Gastrocnemius medialis (tissue), 4 donors: ENCODE measurements at regions not wholly inside any gene's neighbourhood (a gene's known extent, or its start where the extent isn't known, plus 50 kb on each side); places are given as distances from the start of the nearest gene placed in this dataset.

Experiments
- ATAC-seq, 2 donors: fragments of 150-250 bp; one replicate each; pipeline ENCODE4 v1.9.1; 2016
- DNase-seq, 2 donors: peaks; one replicate each; pipeline ENCODE4 v3.0.0-alpha.2; 2019
- H3K27ac ChIP-seq, 4 donors: fragments of 200-600 bp; sonication (generic); 1 replicate in 1 of 4; 2 replicates in 3 of 4; pipeline ENCODE4 v1.5.1; 2016 to 2018; ENCODE audit warnings: mild to moderate bottlenecking in 2 of 4, moderate library complexity in 1 of 4
- H3K27me3 ChIP-seq, 3 donors: fragments of 200-600 bp; sonication (generic) in 2 of 3; 1 replicate in 1 of 3; 2 replicates in 2 of 3; pipeline versions ENCODE4 v1.5.1 to v1.6.0; 2016 to 2019; ENCODE audit warnings: mild to moderate bottlenecking in 1 of 3, moderate library complexity in 1 of 3
- H3K36me3 ChIP-seq, 2 donors: fragments of 200-600 bp; sonication (generic) in 1 of 2; one replicate each; pipeline ENCODE4 v1.5.1; 2017 to 2018
- H3K4me1 ChIP-seq, 2 donors: fragments of 200-600 bp; sonication (generic) in 1 of 2; one replicate each; pipeline ENCODE4 v1.5.1; 2016 to 2017; ENCODE audit warnings: mild to moderate bottlenecking in 2 of 2
- H3K4me3 ChIP-seq, 4 donors: fragments of 200-600 bp; sonication (generic) in 3 of 4; 1 replicate in 1 of 4; 2 replicates in 3 of 4; pipeline ENCODE4 v1.5.1; 2016 to 2019; ENCODE audit warnings: mild to moderate bottlenecking in 2 of 4
- H3K9me3 ChIP-seq, 3 donors: fragments of 200-600 bp; sonication (generic) in 2 of 3; 1 replicate in 1 of 3; 2 replicates in 2 of 3; pipeline ENCODE4 v1.5.1; 2016 to 2019
- POLR2A ChIP-seq, 2 donors: fragments of 450-650 bp; IDR thresholded peaks; one replicate each; pipeline ENCODE4 v1.6.1; 2017; ENCODE audit warnings: antibody characterized with exemption in 2 of 2, mild to moderate bottlenecking in 2 of 2, moderate library complexity in 2 of 2
- in situ Hi-C, 4 donors: fragments of 200-750 bp; cut with MboI; loops; one replicate each; pipeline versions ENCODE4 v1.15.0 to v1.8.0; 2017; ENCODE audit warnings: low sequenced_read_pairs in 4 of 4
- intact Hi-C: fragments of 100-400 bp; cut with DNase I; formaldehyde crosslinking; loops from one replicate; pipeline ENCODE4 v1.15.1; 2023; ENCODE audit warnings: low total_unique reads
- TF ChIP-seq, protein P1 (sequence below), 5 experiments: fragments of 450-650 bp in 3 of 5; fragments of 200-600 bp in 2 of 5; sonication (generic) in 2 of 5; IDR thresholded peaks in 4 of 5; conservative IDR thresholded peaks in 1 of 5; 1 replicate in 4 of 5; 2 replicates in 1 of 5; pipeline ENCODE4 v1.5.1; 2016 to 2019; ENCODE audit warnings: antibody characterized with exemption in 5 of 5, mild to moderate bottlenecking in 3 of 5, moderate library complexity in 3 of 5

- Histone ChIP-seq H3K27me3 (no peaks in the 10 kb centered on the region), H3K4me3 (no peak overlapping the region), H3K36me3 (no peaks in the 10 kb centered on the region), H3K9me3 (no peaks in the 10 kb centered on the region), H3K27ac (no peak overlapping the region), H3K4me1 (no peaks in the 10 kb centered on the region)
- no peak for ATAC-seq
- intact Hi-C loops (no loop called here), in situ Hi-C loops (no loop called here)
- no peak for DNase-seq
- TF ChIP-seq, protein P1, sequence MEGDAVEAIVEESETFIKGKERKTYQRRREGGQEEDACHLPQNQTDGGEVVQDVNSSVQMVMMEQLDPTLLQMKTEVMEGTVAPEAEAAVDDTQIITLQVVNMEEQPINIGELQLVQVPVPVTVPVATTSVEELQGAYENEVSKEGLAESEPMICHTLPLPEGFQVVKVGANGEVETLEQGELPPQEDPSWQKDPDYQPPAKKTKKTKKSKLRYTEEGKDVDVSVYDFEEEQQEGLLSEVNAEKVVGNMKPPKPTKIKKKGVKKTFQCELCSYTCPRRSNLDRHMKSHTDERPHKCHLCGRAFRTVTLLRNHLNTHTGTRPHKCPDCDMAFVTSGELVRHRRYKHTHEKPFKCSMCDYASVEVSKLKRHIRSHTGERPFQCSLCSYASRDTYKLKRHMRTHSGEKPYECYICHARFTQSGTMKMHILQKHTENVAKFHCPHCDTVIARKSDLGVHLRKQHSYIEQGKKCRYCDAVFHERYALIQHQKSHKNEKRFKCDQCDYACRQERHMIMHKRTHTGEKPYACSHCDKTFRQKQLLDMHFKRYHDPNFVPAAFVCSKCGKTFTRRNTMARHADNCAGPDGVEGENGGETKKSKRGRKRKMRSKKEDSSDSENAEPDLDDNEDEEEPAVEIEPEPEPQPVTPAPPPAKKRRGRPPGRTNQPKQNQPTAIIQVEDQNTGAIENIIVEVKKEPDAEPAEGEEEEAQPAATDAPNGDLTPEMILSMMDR (IDR thresholded peaks at IDR 0.05 in 4 of 5, conservative IDR thresholded peaks at IDR 0.05 in 1 of 5) = no peak
Observed at GRCh38 chrX:87901060-87901459, 383.5 kb downstream of the KLHL4 start.

- H3K4me1 ChIP-seq = no peaks in the 10 kb centered on the region
- peaks cover 0 to 2% (median 0%) of the 10 kb centered on the region in 3 donors for H3K9me3 ChIP-seq
- H3K36me3 ChIP-seq = no peaks in the 10 kb centered on the region
- TF ChIP-seq, protein P1 (IDR thresholded peaks at IDR 0.05 in 4 of 5, conservative IDR thresholded peaks at IDR 0.05 in 1 of 5) = no peak
- TF ChIP-seq POLR2A (IDR thresholded peaks at IDR 0.05) = no peak
- in situ Hi-C loops (no loop called here), intact Hi-C loops (no loop called here)
- H3K4me3 ChIP-seq = no peak overlapping the region
- H3K27ac ChIP-seq = no peak overlapping the region
- DNase-seq = no peak
- no peak for ATAC-seq
- no peaks in the 10 kb centered on the region for H3K27me3 ChIP-seq
Observed at GRCh38 chrX:87914726-87915125, 397.1 kb downstream of the KLHL4 start.

GRCh38 chrX:87924619-87925018, 407.0 kb downstream of the KLHL4 start:
- DNase-seq (no peak), ATAC-seq (no peak)
- Histone ChIP-seq H3K36me3 (no peaks in the 10 kb centered on the region), H3K9me3 (no peaks in the 10 kb centered on the region), H3K4me3 (no peak overlapping the region), H3K27me3 (no peaks in the 10 kb centered on the region), H3K27ac (no peak overlapping the region), H3K4me1 (no peaks in the 10 kb centered on the region)
- in situ Hi-C loops (no loop called here), intact Hi-C loops (no loop called here)
- no peak for TF ChIP-seq POLR2A (IDR thresholded peaks at IDR 0.05)
- TF ChIP-seq, protein P1 (IDR thresholded peaks at IDR 0.05 in 4 of 5, conservative IDR thresholded peaks at IDR 0.05 in 1 of 5) = no peak

GRCh38 chrX:87941841-87942240, 424.2 kb downstream of the KLHL4 start:
- ATAC-seq (no peak), DNase-seq (no peak)
- H3K36me3 ChIP-seq = no peaks in the 10 kb centered on the region
- TF ChIP-seq POLR2A (IDR thresholded peaks at IDR 0.05) = no peak
- TF ChIP-seq, protein P1 (IDR thresholded peaks at IDR 0.05 in 4 of 5, conservative IDR thresholded peaks at IDR 0.05 in 1 of 5) = no peak
- H3K4me1 ChIP-seq = no peaks in the 10 kb centered on the region
- H3K27me3 ChIP-seq = no peaks in the 10 kb centered on the region
- intact Hi-C loops (no loop called here), in situ Hi-C loops (no loop called here)
- H3K4me3 ChIP-seq = no peak overlapping the region
- H3K27ac ChIP-seq = no peak overlapping the region
- H3K9me3 ChIP-seq = no peaks in the 10 kb centered on the region

DNA sequence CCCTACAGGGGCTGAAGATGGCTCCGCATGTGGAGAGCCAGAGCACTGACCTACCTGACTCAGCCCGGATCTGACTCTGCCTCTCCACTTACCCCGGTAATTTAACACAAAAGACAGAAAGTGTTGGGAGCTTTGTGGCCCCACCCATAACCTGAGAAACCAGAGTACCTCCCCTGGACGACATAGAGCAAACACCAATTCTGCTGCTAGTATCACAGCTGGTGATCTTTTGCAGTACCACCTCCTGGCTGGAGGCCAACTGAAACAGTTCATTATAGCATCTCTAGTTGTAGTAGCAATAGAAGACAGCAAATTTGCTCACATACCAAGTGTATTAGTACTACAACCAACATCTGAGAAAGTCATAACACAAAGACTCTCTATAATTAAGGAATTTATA, 443.9 kb downstream of the KLHL4 start:
- no peaks in the 10 kb centered on the region for H3K9me3 ChIP-seq
- no peaks in the 10 kb centered on the region for H3K27me3 ChIP-seq
- TF ChIP-seq, protein P1 (IDR thresholded peaks at IDR 0.05 in 4 of 5, conservative IDR thresholded peaks at IDR 0.05 in 1 of 5) = no peak
- no peak for TF ChIP-seq POLR2A (IDR thresholded peaks at IDR 0.05)
- ATAC-seq (no peak), DNase-seq (no peak)
- H3K36me3 ChIP-seq = no peaks in the 10 kb centered on the region
- intact Hi-C loops (no loop called here), in situ Hi-C loops (no loop called here)
- no peaks in the 10 kb centered on the region for H3K4me1 ChIP-seq
- H3K4me3 ChIP-seq = no peak overlapping the region
- no peak overlapping the region for H3K27ac ChIP-seq
